ENCODE measurements at regions not wholly inside any gene's neighbourhood (a gene's known extent, or its start where the extent isn't known, plus 50 kb on each side); places are given as distances from the start of the nearest gene placed in this dataset.

DNA sequence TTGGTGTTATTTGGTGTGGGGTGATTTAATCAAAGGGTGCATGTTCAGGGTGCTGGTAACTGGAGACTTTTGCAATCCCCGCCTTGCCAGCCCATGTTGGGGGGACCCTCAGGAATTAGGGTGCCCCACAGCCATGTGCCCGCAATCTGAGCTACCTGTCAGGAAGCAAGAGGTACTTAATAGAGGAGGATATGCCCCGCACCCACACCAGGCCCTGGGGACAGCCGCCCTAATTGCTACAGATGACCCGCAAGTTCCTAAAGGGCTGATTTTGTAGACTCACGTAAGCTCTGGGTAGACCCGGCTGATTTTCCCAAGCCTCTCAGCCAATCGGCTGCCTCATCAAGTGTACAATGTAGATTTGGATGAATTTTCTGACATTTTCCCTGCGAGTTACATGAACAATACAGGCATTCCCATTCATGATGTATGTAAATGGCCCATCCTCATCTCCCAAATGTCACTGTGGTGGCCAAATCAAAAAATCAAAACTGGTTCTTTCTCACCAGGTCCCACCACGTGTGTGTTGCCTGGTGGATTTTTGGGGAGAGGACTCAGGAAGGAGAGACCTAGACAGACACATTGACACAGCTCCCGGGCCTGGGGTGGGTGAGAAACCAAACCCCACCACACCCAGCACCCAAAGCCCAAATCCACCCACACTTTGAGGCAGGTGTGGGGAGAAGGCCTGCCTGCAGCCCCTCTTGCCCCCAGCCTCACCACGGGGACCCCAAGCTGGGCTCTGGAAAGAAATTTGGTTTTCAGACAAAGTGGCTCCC is 119.2 kb upstream of the SPACA7 start:
- H3K9me3 ChIP-seq (ENCODE audit: control insufficient read depth in 1 of 2, insufficient read depth in 1 of 2, low read depth in 1 of 2, low read length in 2 of 2) = no peaks in the 10 kb centered on the region
- TF ChIP-seq YY1 (IDR thresholded peaks at IDR 0.05; ENCODE audit: extremely low read depth, insufficient replicate concordance, low read depth, low read length) (no peak), MAX (IDR thresholded peaks at IDR 0.05) (no peak), POLR2A (IDR thresholded peaks at IDR 0.05; ENCODE audit: borderline replicate concordance, extremely low read depth, insufficient read depth, insufficient read length) (no peak), EZH2phosphoT487 (IDR thresholded peaks at IDR 0.05; ENCODE audit: borderline replicate concordance) (no peak), CEBPB (IDR thresholded peaks at IDR 0.05; ENCODE audit: low read depth) (no peak), SIN3A (IDR thresholded peaks at IDR 0.05; ENCODE audit: low read depth) (no peak)
- TF ChIP-seq, protein P1, sequence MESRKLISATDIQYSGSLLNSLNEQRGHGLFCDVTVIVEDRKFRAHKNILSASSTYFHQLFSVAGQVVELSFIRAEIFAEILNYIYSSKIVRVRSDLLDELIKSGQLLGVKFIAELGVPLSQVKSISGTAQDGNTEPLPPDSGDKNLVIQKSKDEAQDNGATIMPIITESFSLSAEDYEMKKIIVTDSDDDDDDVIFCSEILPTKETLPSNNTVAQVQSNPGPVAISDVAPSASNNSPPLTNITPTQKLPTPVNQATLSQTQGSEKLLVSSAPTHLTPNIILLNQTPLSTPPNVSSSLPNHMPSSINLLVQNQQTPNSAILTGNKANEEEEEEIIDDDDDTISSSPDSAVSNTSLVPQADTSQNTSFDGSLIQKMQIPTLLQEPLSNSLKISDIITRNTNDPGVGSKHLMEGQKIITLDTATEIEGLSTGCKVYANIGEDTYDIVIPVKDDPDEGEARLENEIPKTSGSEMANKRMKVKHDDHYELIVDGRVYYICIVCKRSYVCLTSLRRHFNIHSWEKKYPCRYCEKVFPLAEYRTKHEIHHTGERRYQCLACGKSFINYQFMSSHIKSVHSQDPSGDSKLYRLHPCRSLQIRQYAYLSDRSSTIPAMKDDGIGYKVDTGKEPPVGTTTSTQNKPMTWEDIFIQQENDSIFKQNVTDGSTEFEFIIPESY (IDR thresholded peaks at IDR 0.05; ENCODE audit: extremely low read depth, insufficient replicate concordance, low read length) = no peak
- no peaks in the 10 kb centered on the region for H3K79me2 ChIP-seq (ENCODE audit: insufficient read depth, low read length)
- H3K9me2 ChIP-seq (ENCODE audit: insufficient read depth) = no peaks in the 10 kb centered on the region
- no peak overlapping the region for H3K4me2 ChIP-seq (ENCODE audit: low read length)
- no peak overlapping the region for H3K4me3 ChIP-seq (replicated peaks in 1 of 2; ENCODE audit: low read depth in 1 of 2, low read length in 2 of 2)
- ATAC-seq (no peak), DNase-seq (ENCODE audit: low read depth, low spot score) (no peak)
- H2AFZ ChIP-seq (ENCODE audit: low read depth, low read length, poor library complexity, severe bottlenecking) = no peak overlapping the region
- no peaks in the 10 kb centered on the region for H3K4me1 ChIP-seq (ENCODE audit: control insufficient read depth in 1 of 2, insufficient read depth in 2 of 2, low read length in 2 of 2)
- no peaks in the 10 kb centered on the region for H4K20me1 ChIP-seq (ENCODE audit: insufficient read depth)
- intact Hi-C loops (cut with micrococcal nuclease) = no loop called here
- BruUV-seq (replicated peaks) = no TSS peak
- H3K27me3 ChIP-seq (ENCODE audit: insufficient read depth, low read length) = peaks cover 37% of the 10 kb centered on the region
- H3K36me3 ChIP-seq (ENCODE audit: control insufficient read depth in 1 of 2, insufficient read depth in 2 of 2, low read length in 2 of 2) = no peaks in the 10 kb centered on the region
- H3K9ac ChIP-seq (ENCODE audit: low read length) = no peak overlapping the region
- CTCF ChIA-PET = no interaction called here
- RAD21 ChIA-PET (ENCODE audit: low non-redundant PET in 1 of 2, low total read pairs in 2 of 2, uncharacterized antibody in 2 of 2, unreplicated experiment in 2 of 2) = no interaction called here
- no peak overlapping the region for H3K27ac ChIP-seq (ENCODE audit: low read depth, low read length)
- POLR2A ChIA-PET = no interaction called here
